ENCODE measurements at regions not wholly inside any gene's neighbourhood (a gene's known extent, or its start where the extent isn't known, plus 50 kb on each side); places are given as distances from the start of the nearest gene placed in this dataset.

DNA sequence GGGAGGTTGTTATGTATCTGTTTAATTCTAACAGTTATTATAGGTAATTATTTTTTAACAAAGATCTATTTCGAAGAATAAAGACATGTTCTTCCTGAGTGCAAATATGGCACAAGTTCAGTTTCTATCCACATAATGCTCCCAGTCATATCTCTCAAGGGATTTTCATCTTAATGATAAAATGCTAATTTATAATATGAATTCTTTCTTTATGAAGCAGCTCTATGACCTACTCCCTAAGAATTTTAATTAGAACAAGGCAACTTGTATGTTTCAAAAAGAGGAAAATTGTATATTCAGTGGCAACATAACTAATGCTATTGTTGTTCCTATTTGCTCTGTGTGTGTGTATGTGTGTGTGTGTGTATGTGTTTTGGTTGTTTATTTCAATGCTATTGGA is 1222.1 kb upstream of the NCAM2 start:
- H3K9me3 ChIP-seq (ENCODE audit: low read depth): no peaks in the 10 kb centered on the region
- no peak overlapping the region for H3K27ac ChIP-seq
- no peaks in the 10 kb centered on the region for H3K36me3 ChIP-seq (ENCODE audit: low read depth)
- H4K20me1 ChIP-seq (ENCODE audit: insufficient read depth): no peaks in the 10 kb centered on the region
- H3K4me2 ChIP-seq (ENCODE audit: unreplicated experiment): no peak overlapping the region
- no peak overlapping the region for H2AFZ ChIP-seq
- TF ChIP-seq EZH2 (IDR thresholded peaks at IDR 0.05; ENCODE audit: insufficient read depth, poor library complexity, severe bottlenecking) (no peak), EZH2phosphoT487 (IDR thresholded peaks at IDR 0.05; ENCODE audit: insufficient read depth, low read depth) (no peak)
- 6 to 8% methylated on average over 1 of the region's 1 CpG for WGBS, 2 experiments (ENCODE audit: low coverage in 1 of 2, low lambda C conversion rate in 2 of 2, missing lambda C conversion rate in 2 of 2)
- no peaks in the 10 kb centered on the region for H3F3A ChIP-seq (ENCODE audit: insufficient read depth)
- no peaks in the 10 kb centered on the region for H3K27me3 ChIP-seq (replicated peaks; ENCODE audit: insufficient read depth)
- no peaks in the 10 kb centered on the region for H3K4me1 ChIP-seq (ENCODE audit: insufficient read depth)
- in situ Hi-C loops (cut with MboI): no loop called here
- no peaks in the 10 kb centered on the region; the same call in 1 of the 2 replicates for H3K9me2 ChIP-seq (ENCODE audit: insufficient read depth)
- no peak overlapping the region for H3K4me3 ChIP-seq
- no peaks in the 10 kb centered on the region for H3K79me2 ChIP-seq (ENCODE audit: insufficient read depth)
- DNase-seq: no peak
- no peak overlapping the region for H3K9ac ChIP-seq

DNA sequence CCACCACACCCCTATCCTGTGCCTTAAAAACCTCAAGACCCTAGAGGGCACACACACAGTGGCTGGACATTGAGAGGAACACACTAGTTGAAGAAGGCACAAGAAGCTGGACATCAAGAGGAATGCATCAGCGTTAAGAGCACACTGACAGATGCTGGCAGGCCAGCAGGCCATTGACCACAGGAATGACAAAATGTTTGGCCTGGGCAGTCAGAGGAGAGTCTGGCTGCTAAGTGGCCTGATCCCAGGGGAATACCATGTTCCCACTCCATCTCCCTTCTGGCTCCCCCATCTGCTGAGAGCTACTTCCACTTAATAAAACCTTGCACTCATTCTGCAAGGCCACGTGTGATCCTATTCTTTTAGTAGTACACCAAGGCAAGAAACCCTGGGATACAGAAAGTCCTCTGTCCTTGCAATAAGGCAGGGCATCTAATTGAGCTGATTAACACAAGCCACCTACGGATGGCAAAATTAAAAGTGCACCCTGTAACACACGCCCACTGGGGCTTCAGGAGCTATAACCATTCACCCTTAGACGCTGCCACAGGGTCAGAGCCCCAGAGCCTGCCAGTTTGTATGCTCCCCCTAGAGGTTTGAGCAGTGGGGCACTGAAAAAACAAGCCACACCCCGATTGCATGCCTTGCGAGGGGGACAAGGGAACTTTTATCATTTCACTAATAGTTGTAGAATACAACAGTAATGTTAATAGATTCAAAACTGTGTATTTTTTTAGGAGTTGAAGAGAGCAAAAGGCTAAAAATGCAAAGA is 1216.1 kb upstream of the NCAM2 start:
- no peaks in the 10 kb centered on the region for H4K20me1 ChIP-seq (ENCODE audit: insufficient read depth)
- no peaks in the 10 kb centered on the region for H3K36me3 ChIP-seq (ENCODE audit: low read depth)
- H3K4me2 ChIP-seq (ENCODE audit: unreplicated experiment): no peak overlapping the region
- in situ Hi-C loops (cut with MboI): no loop called here
- TF ChIP-seq EZH2 (IDR thresholded peaks at IDR 0.05; ENCODE audit: insufficient read depth, poor library complexity, severe bottlenecking): no peak
- TF ChIP-seq EZH2phosphoT487 (IDR thresholded peaks at IDR 0.05; ENCODE audit: insufficient read depth, low read depth): no peak
- no peaks in the 10 kb centered on the region; the same call in 1 of the 2 replicates for H3K9me2 ChIP-seq (ENCODE audit: insufficient read depth)
- no peak overlapping the region for H3K4me3 ChIP-seq
- no peak overlapping the region for H3K27ac ChIP-seq
- no peak for DNase-seq
- H3K9ac ChIP-seq: no peak overlapping the region
- H3K4me1 ChIP-seq (ENCODE audit: insufficient read depth): no peaks in the 10 kb centered on the region
- no peaks in the 10 kb centered on the region for H3K79me2 ChIP-seq (ENCODE audit: insufficient read depth)
- no peaks in the 10 kb centered on the region for H3K27me3 ChIP-seq (replicated peaks; ENCODE audit: insufficient read depth)
- H3F3A ChIP-seq (ENCODE audit: insufficient read depth): no peaks in the 10 kb centered on the region
- H2AFZ ChIP-seq: no peak overlapping the region
- no peaks in the 10 kb centered on the region for H3K9me3 ChIP-seq (ENCODE audit: low read depth)
- WGBS, 2 experiments (ENCODE audit: low coverage in 1 of 2, low lambda C conversion rate in 2 of 2, missing lambda C conversion rate in 2 of 2): 24 to 25% methylated on average over 7 of the region's 7 CpGs

DNA sequence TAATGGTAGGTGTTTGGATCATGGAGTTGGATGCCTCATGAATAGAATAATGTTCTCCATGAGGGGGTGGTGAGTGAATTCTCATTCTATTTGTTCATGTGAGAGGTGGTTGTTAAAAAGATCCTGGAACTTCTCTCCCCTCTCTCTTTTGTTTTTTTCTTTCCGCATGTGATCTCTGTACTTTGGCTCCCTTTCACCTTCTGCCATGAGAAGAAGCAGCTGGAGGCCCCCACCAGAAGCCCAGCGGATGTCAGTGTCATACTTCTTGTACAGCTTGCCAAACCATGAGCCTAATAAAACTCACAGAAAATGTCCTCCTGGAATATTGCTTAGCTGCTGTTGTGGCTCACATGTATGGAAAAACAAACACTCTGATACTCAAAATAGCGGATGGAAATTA is 1212.3 kb upstream of the NCAM2 start:
- no peaks in the 10 kb centered on the region for H4K20me1 ChIP-seq (ENCODE audit: insufficient read depth)
- 8 to 15% methylated on average over 3 of the region's 3 CpGs for WGBS, 2 experiments (ENCODE audit: low coverage in 1 of 2, low lambda C conversion rate in 2 of 2, missing lambda C conversion rate in 2 of 2)
- DNase-seq: no peak
- no peaks in the 10 kb centered on the region for H3K9me2 ChIP-seq (ENCODE audit: insufficient read depth)
- H3K27me3 ChIP-seq (replicated peaks; ENCODE audit: insufficient read depth): no peaks in the 10 kb centered on the region
- no peak overlapping the region for H3K4me2 ChIP-seq (ENCODE audit: unreplicated experiment)
- no peaks in the 10 kb centered on the region for H3K36me3 ChIP-seq (ENCODE audit: low read depth)
- H3K4me3 ChIP-seq: no peak overlapping the region
- H3K4me1 ChIP-seq (ENCODE audit: insufficient read depth): no peaks in the 10 kb centered on the region
- no peak overlapping the region for H3K9ac ChIP-seq
- no peak overlapping the region for H2AFZ ChIP-seq
- H3F3A ChIP-seq (ENCODE audit: insufficient read depth): no peaks in the 10 kb centered on the region
- H3K27ac ChIP-seq: no peak overlapping the region
- TF ChIP-seq EZH2 (IDR thresholded peaks at IDR 0.05; ENCODE audit: insufficient read depth, poor library complexity, severe bottlenecking): no peak
- no peak for TF ChIP-seq EZH2phosphoT487 (IDR thresholded peaks at IDR 0.05; ENCODE audit: insufficient read depth, low read depth)
- no peaks in the 10 kb centered on the region for H3K79me2 ChIP-seq (ENCODE audit: insufficient read depth)
- no peaks in the 10 kb centered on the region for H3K9me3 ChIP-seq (ENCODE audit: low read depth)
- in situ Hi-C loops (cut with MboI): no loop called here

DNA sequence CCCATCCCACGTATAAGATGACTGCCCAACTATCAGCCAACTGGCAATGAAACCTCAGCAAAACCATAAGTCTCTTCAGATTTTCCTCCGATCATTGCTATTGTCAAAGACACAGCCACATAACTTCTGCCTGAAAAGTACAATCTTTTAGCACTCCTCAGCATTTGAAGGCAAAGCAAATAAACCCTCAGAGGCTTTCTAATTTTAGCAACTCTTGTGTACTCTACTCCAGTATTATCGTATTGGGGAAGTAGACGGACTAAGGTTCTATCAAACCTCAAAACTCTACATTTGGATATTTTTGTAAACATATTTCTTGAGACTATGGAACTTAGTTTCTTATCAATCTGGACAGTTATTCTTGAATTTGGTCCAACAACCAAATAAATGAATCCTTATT is 1206.2 kb upstream of the NCAM2 start:
- no peaks in the 10 kb centered on the region for H3K36me3 ChIP-seq (ENCODE audit: low read depth)
- no peak overlapping the region for H3K9ac ChIP-seq
- no peaks in the 10 kb centered on the region for H3K4me1 ChIP-seq (ENCODE audit: insufficient read depth)
- no peak overlapping the region for H2AFZ ChIP-seq
- no peaks in the 10 kb centered on the region for H3K27me3 ChIP-seq (replicated peaks; ENCODE audit: insufficient read depth)
- 24 to 32% methylated on average over 4 of the region's 4 CpGs for WGBS, 2 experiments (ENCODE audit: low coverage in 1 of 2, low lambda C conversion rate in 2 of 2, missing lambda C conversion rate in 2 of 2)
- DNase-seq: no peak
- no peak overlapping the region for H3K4me2 ChIP-seq (ENCODE audit: unreplicated experiment)
- no peaks in the 10 kb centered on the region for H3K79me2 ChIP-seq (ENCODE audit: insufficient read depth)
- TF ChIP-seq EZH2 (IDR thresholded peaks at IDR 0.05; ENCODE audit: insufficient read depth, poor library complexity, severe bottlenecking): no peak
- no peak for TF ChIP-seq EZH2phosphoT487 (IDR thresholded peaks at IDR 0.05; ENCODE audit: insufficient read depth, low read depth)
- no peak overlapping the region for H3K27ac ChIP-seq
- H4K20me1 ChIP-seq (ENCODE audit: insufficient read depth): no peaks in the 10 kb centered on the region
- H3K9me3 ChIP-seq (ENCODE audit: low read depth): peaks cover 4% of the 10 kb centered on the region
- in situ Hi-C loops (cut with MboI): no loop called here
- no peak overlapping the region for H3K4me3 ChIP-seq
- H3F3A ChIP-seq (ENCODE audit: insufficient read depth): no peaks in the 10 kb centered on the region
- no peaks in the 10 kb centered on the region for H3K9me2 ChIP-seq (ENCODE audit: insufficient read depth)
